ENCODE measurements at regions not wholly inside any gene's neighbourhood (a gene's known extent, or its start where the extent isn't known, plus 50 kb on each side); places are given as distances from the start of the nearest gene placed in this dataset.

- no peaks in the 10 kb centered on the region for H3F3A ChIP-seq (ENCODE audit: control insufficient read depth, insufficient read depth)
- H3K27ac ChIP-seq (ENCODE audit: low read depth, low read length) = no peak overlapping the region
- H3K27me3 ChIP-seq (ENCODE audit: control insufficient read depth, low read length) = no peaks in the 10 kb centered on the region
- no peak overlapping the region for H3K4me3 ChIP-seq (ENCODE audit: low read length)
- TF ChIP-seq EZH2phosphoT487 (IDR thresholded peaks at IDR 0.05; ENCODE audit: borderline replicate concordance, low read length) = no peak
- TF ChIP-seq CTCF (IDR thresholded peaks at IDR 0.05; ENCODE audit: low read depth, low read length, poor library complexity, severe bottlenecking) = no peak
- H3K4me2 ChIP-seq (ENCODE audit: low read length) = no peak overlapping the region
- H3K4me1 ChIP-seq (ENCODE audit: control insufficient read depth, low read length) = no peaks in the 10 kb centered on the region
- H3K9me3 ChIP-seq (ENCODE audit: control insufficient read depth, insufficient read depth, low read length) = no peaks in the 10 kb centered on the region
- no peaks in the 10 kb centered on the region for H3K9me2 ChIP-seq (replicated peaks; ENCODE audit: control insufficient read depth, low read length)
- H4K20me1 ChIP-seq (ENCODE audit: control insufficient read depth, insufficient read depth, low read depth, low read length) = no peaks in the 10 kb centered on the region
- no peaks in the 10 kb centered on the region for H3K79me2 ChIP-seq (ENCODE audit: control insufficient read depth, low read length)
- no peaks in the 10 kb centered on the region for H3K36me3 ChIP-seq (ENCODE audit: control insufficient read depth, low read length)
Measured at GRCh38 chr3:166481340-166481739, 644.1 kb upstream of the BCHE start.

GRCh38 chr3:166478356-166478755 lies 641.1 kb upstream of the BCHE start:
- Histone ChIP-seq H3K4me3 (ENCODE audit: low read length) (no peak overlapping the region), H3K9me2 (replicated peaks; ENCODE audit: control insufficient read depth, low read length) (no peaks in the 10 kb centered on the region), H3K27ac (ENCODE audit: low read depth, low read length) (no peak overlapping the region), H4K20me1 (ENCODE audit: control insufficient read depth, insufficient read depth, low read depth, low read length) (no peaks in the 10 kb centered on the region), H3F3A (ENCODE audit: control insufficient read depth, insufficient read depth) (no peaks in the 10 kb centered on the region), H3K27me3 (ENCODE audit: control insufficient read depth, low read length) (no peaks in the 10 kb centered on the region), H3K4me2 (ENCODE audit: low read length) (no peak overlapping the region), H3K36me3 (ENCODE audit: control insufficient read depth, low read length) (no peaks in the 10 kb centered on the region), H3K4me1 (ENCODE audit: control insufficient read depth, low read length) (no peaks in the 10 kb centered on the region), H3K79me2 (ENCODE audit: control insufficient read depth, low read length) (no peaks in the 10 kb centered on the region), H3K9me3 (ENCODE audit: control insufficient read depth, insufficient read depth, low read length) (no peaks in the 10 kb centered on the region)
- TF ChIP-seq CTCF (IDR thresholded peaks at IDR 0.05; ENCODE audit: low read depth, low read length, poor library complexity, severe bottlenecking) (no peak), EZH2phosphoT487 (IDR thresholded peaks at IDR 0.05; ENCODE audit: borderline replicate concordance, low read length) (no peak)

DNA sequence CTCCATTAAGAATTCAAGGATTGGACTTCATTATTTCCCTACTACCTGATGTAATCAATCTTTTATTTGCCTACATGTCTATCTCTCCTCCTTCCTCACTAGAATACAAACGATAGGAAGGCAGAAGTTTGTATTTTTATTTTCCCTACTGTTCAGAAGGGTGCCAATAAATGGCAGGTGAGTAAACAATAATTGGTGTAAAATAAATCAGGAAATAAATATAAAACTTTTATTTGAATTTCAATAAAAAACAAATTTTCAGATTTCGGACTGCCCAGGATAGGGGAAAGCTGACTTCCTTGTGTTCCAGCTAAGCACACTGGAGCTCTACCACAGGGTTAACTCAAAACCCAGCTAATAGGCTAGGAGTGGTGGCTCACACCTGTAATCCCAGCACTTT lies 636.3 kb upstream of the BCHE start:
- no peaks in the 10 kb centered on the region for H3K27me3 ChIP-seq (ENCODE audit: control insufficient read depth, low read length)
- H3K4me2 ChIP-seq (ENCODE audit: low read length) = no peak overlapping the region
- H3K9me2 ChIP-seq (replicated peaks; ENCODE audit: control insufficient read depth, low read length) = no peaks in the 10 kb centered on the region
- no peaks in the 10 kb centered on the region for H3K9me3 ChIP-seq (ENCODE audit: control insufficient read depth, insufficient read depth, low read length)
- H4K20me1 ChIP-seq (ENCODE audit: control insufficient read depth, insufficient read depth, low read depth, low read length) = no peaks in the 10 kb centered on the region
- H3K79me2 ChIP-seq (ENCODE audit: control insufficient read depth, low read length) = no peaks in the 10 kb centered on the region
- H3K36me3 ChIP-seq (ENCODE audit: control insufficient read depth, low read length) = no peaks in the 10 kb centered on the region
- no peak overlapping the region for H3K4me3 ChIP-seq (ENCODE audit: low read length)
- H3K4me1 ChIP-seq (ENCODE audit: control insufficient read depth, low read length) = no peaks in the 10 kb centered on the region
- no peaks in the 10 kb centered on the region for H3F3A ChIP-seq (ENCODE audit: control insufficient read depth, insufficient read depth)
- H3K27ac ChIP-seq (ENCODE audit: low read depth, low read length) = no peak overlapping the region
- no peak for TF ChIP-seq CTCF (IDR thresholded peaks at IDR 0.05; ENCODE audit: low read depth, low read length, poor library complexity, severe bottlenecking)
- no peak for TF ChIP-seq EZH2phosphoT487 (IDR thresholded peaks at IDR 0.05; ENCODE audit: borderline replicate concordance, low read length)

DNA sequence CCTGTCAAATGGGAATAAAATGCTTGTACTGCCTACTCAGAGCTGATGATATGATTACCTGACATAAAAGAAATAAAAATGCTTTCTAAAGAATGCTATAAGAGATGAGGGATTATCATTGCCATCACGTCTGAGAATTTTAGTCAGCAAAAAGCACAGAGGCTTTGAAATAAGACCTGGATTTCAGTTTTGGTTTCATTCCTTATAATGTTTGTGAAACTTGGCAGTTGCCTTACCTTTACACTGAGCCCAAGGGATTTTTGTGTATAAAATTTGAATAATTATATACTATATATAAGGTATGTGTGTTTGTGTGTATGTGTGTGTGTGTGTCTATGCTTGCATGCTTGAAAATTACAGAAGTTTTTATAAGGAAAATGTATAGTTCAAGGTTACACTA lies 634.8 kb upstream of the BCHE start:
- Histone ChIP-seq H3K4me2 (ENCODE audit: low read length) (no peak overlapping the region), H3K4me1 (ENCODE audit: control insufficient read depth, low read length) (no peaks in the 10 kb centered on the region), H3K9me3 (ENCODE audit: control insufficient read depth, insufficient read depth, low read length) (no peaks in the 10 kb centered on the region), H4K20me1 (ENCODE audit: control insufficient read depth, insufficient read depth, low read depth, low read length) (no peaks in the 10 kb centered on the region), H3F3A (ENCODE audit: control insufficient read depth, insufficient read depth) (no peaks in the 10 kb centered on the region), H3K9me2 (replicated peaks; ENCODE audit: control insufficient read depth, low read length) (no peaks in the 10 kb centered on the region), H3K79me2 (ENCODE audit: control insufficient read depth, low read length) (no peaks in the 10 kb centered on the region), H3K36me3 (ENCODE audit: control insufficient read depth, low read length) (no peaks in the 10 kb centered on the region), H3K27me3 (ENCODE audit: control insufficient read depth, low read length) (no peaks in the 10 kb centered on the region), H3K4me3 (ENCODE audit: low read length) (no peak overlapping the region), H3K27ac (ENCODE audit: low read depth, low read length) (no peak overlapping the region)
- TF ChIP-seq CTCF (IDR thresholded peaks at IDR 0.05; ENCODE audit: low read depth, low read length, poor library complexity, severe bottlenecking) (no peak), EZH2phosphoT487 (IDR thresholded peaks at IDR 0.05; ENCODE audit: borderline replicate concordance, low read length) (no peak)
